Spinal cord (tissue), 9 donors: ENCODE measurements at regions not wholly inside any gene's neighbourhood (a gene's known extent, or its start where the extent isn't known, plus 50 kb on each side); places are given as distances from the start of the nearest gene placed in this dataset.
A peak's percentile ranks its signal among the peaks of the same experiment; 100 is the strongest.
"Not testable (repeated sequence)": the region's sequence is repeated elsewhere in the genome, so short reads cannot be mapped to it uniquely, and the experiment has no call there.

Source experiments
- DNase-seq, 6 donors: peaks; one replicate each; pipeline versions ENCODE4 v3.0.0 to v3.0.0-alpha.2; 2013 to 2015; ENCODE audit warnings: low spot score in 6 of 6, low read depth in 4 of 6
- H3K27ac ChIP-seq: one replicate; pipeline ENCODE4 v1.5.1; 2013; ENCODE audit warnings: low read depth, low read length, control low read depth
- H3K27me3 ChIP-seq: one replicate; pipeline ENCODE4 v1.6.1; 2013; ENCODE audit warnings: low read length; ENCODE audit not compliant: control insufficient read depth, insufficient read depth
- H3K36me3 ChIP-seq: one replicate; pipeline ENCODE4 v1.6.1; 2013; ENCODE audit warnings: low read length; ENCODE audit not compliant: control insufficient read depth, insufficient read depth
- H3K4me1 ChIP-seq: one replicate; pipeline ENCODE4 v1.6.1; 2013; ENCODE audit warnings: low read length; ENCODE audit not compliant: control insufficient read depth, insufficient read depth
- H3K4me3 ChIP-seq: one replicate; pipeline ENCODE4 v1.5.1; 2013; ENCODE audit warnings: low read depth, low read length, control low read depth
- H3K9me3 ChIP-seq: one replicate; pipeline ENCODE4 v1.6.1; 2013; ENCODE audit warnings: low read length; ENCODE audit not compliant: control insufficient read depth, insufficient read depth
- WGBS: methylation state at CpG from one replicate; pipeline ENCODE4 v1.1.5; 2013; ENCODE audit warnings: missing lambda C conversion rate; ENCODE audit not compliant: insufficient coverage; 5-methylcytosine and 5-hydroxymethylcytosine counted together
- donor health status: healthy.

DNA sequence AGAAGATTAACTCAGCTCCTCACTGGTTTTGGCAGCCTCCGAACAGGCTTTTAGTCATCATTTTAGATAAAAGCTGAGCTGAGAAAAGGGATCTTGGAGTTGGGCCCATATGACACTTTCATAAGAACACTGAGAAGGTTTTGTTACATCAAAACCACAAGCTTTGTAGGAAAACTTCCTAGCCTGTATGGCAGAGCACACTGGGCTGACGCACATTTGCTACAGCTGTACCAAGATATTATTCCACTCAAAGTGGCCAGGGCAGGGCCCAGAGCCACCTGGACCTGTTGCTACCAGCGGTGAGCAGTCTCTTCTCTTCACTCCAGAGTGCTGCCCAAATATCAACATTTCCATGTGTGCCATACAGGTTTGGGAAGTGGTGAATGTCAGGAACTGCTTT lies 160.5 kb upstream of the CCDC54 start:
- Histone ChIP-seq H3K4me1 (no peaks in the 10 kb centered on the region), H3K27me3 (no peaks in the 10 kb centered on the region), H3K36me3 (no peaks in the 10 kb centered on the region), H3K27ac (no peak overlapping the region), H3K4me3 (no peak overlapping the region), H3K9me3 (no peaks in the 10 kb centered on the region)
- no peak for DNase-seq
- WGBS = 88% methylated on average over 3 of the region's 3 CpGs

DNA sequence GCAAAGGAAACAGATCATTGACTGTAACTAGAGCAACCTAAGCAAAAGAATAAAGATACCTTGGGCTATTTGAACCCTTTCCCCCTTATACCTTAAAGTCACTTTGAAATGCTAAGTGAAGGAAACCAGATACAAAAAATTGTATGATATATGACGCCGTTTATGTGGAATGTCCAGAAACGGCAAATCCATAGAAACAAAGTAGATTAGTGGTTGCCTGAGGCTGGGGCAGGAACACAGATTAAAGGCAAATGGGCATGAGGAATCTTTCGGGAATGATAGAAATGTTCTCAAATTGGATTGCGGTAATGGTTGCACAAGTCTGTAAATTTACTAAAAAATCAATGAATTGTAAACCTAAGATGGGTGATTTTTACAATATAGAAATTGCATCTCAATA lies 160.1 kb upstream of the CCDC54 start:
- no peaks in the 10 kb centered on the region for H3K9me3 ChIP-seq
- no peaks in the 10 kb centered on the region for H3K4me1 ChIP-seq
- no peaks in the 10 kb centered on the region for H3K36me3 ChIP-seq
- H3K27ac ChIP-seq = no peak overlapping the region
- no peaks in the 10 kb centered on the region for H3K27me3 ChIP-seq
- H3K4me3 ChIP-seq = no peak overlapping the region
- 80% methylated on average over 1 of the region's 5 CpGs for WGBS
- no peak for DNase-seq

DNA sequence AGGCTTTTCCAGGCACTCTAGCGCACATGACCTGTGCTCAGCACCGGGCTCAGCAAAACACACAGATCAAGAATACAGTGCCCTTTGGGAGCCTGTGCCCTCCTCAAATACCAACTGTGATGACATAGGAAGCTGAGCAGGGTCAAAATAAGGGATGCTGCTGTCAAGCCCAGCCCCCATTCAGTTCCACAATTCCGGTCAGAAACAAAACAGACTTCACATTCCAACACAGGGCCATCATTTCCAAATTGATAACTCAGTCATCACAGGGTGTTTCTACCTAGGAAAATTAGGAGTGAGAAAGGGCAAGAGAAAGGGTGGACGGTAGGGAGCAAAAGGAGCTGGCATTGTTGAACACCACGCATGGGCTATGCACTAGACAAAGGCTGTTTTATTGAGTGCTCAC lies 158.4 kb upstream of the CCDC54 start:
- Histone ChIP-seq H3K4me1 (no peaks in the 10 kb centered on the region), H3K36me3 (no peaks in the 10 kb centered on the region), H3K4me3 (no peak overlapping the region), H3K9me3 (no peaks in the 10 kb centered on the region), H3K27ac (no peak overlapping the region), H3K27me3 (no peaks in the 10 kb centered on the region)
- no CpG with 5 or more reads among the region's 5 CpGs for WGBS
- DNase-seq = no peak

DNA sequence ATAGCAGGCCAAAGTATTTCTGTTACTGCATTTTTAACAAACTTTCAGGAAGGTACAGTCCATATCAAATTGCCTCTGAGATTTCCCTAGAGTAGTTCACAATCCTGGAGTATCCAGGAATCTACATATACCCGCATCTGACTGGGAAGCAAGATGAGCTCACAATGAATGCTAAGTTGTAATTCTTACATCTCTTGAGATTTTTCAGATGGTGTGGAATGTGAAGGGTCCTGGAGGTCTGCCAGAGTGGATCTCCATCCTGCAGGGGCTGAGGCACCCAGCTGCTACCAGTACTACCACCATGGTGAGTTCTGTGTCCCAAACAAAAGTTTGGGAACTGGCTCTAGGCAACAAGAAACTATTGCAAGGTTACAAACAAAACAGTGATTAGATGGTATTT lies 156.7 kb upstream of the CCDC54 start:
- Histone ChIP-seq H3K27me3 (no peaks in the 10 kb centered on the region), H3K4me1 (no peaks in the 10 kb centered on the region), H3K27ac (no peak overlapping the region), H3K4me3 (no peak overlapping the region), H3K9me3 (no peaks in the 10 kb centered on the region), H3K36me3 (no peaks in the 10 kb centered on the region)
- DNase-seq = no peak
- WGBS = no CpG with 5 or more reads among the region's 1 CpG

DNA sequence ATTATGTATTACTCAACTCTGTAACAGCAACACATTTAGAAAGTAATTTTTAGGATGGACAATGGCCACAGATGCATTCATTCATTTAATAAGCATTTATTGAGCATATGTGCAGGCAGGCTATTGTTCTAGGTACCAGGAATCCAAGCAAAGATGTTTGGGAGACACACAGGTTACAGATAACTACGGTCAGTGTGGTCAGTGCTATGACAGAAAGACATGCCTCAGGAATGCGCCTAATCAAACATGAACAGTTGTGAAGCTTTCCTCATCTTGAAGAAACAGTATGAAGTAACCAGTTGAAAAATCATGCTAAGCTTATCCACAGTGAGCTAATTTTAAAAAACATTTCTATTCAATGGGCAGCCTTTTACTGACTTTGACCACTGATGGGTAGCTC lies 155.4 kb upstream of the CCDC54 start:
- DNase-seq = no peak
- 100% methylated on average over 2 of the region's 2 CpGs for WGBS
- Histone ChIP-seq H3K4me1 (no peaks in the 10 kb centered on the region), H3K27me3 (no peaks in the 10 kb centered on the region), H3K36me3 (no peaks in the 10 kb centered on the region), H3K4me3 (no peak overlapping the region), H3K27ac (no peak overlapping the region), H3K9me3 (no peaks in the 10 kb centered on the region)

DNA sequence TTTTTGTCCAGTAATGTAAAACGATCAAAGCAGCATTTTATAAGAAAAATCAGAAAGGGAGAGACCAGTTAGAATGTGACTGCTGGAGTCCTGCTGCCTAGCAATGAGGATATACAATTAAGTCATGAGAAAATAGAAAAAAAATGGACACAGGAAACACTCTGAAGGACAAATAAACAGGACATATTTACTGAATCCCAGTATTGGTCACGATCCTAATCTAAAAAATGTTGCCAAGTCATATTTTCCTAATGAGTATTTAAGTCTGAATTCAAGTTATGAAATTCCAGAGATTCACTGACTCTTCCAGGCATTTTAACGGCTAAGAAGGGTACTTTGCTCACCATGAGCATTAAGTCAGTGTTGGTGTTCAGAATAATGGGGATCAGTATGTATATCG lies 154.3 kb upstream of the CCDC54 start:
- no peaks in the 10 kb centered on the region for H3K9me3 ChIP-seq
- H3K27ac ChIP-seq = no peak overlapping the region

DNA sequence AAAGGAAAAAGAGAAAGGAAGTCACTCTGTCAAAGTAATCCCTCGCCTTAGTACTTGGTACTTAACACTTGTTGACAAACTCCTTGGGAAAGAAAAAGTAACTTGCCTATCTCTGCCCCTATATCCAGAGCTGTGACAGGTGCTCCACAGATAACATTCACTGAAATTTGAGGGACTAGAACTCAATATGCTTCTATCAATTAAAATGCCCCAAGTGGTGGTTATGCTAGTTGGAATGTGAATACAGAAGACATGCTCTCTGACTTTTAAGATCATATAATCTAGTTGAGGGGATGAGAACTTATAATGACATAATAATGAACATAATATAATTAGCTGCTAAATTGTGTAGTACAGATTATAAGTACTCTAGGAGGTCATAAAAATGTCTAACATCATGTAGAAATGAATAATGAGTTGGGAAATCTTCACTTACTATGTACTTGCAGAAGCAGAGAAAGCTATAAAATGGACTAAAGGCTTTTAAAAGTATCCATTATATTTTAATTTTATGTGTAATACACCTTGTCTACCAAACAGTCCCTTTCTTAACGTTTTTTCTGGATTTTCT lies 153.1 kb upstream of the CCDC54 start:
- no CpG with 5 or more reads among the region's 2 CpGs for WGBS

More for the DNA sequence above, 154.3 kb upstream of the CCDC54 start:
- 71% methylated on average over 1 of the region's 4 CpGs for WGBS
- H3K4me3 ChIP-seq = no peak overlapping the region
- no peaks in the 10 kb centered on the region for H3K4me1 ChIP-seq
- no peaks in the 10 kb centered on the region for H3K27me3 ChIP-seq
- no peak for DNase-seq
- no peaks in the 10 kb centered on the region for H3K36me3 ChIP-seq

DNA sequence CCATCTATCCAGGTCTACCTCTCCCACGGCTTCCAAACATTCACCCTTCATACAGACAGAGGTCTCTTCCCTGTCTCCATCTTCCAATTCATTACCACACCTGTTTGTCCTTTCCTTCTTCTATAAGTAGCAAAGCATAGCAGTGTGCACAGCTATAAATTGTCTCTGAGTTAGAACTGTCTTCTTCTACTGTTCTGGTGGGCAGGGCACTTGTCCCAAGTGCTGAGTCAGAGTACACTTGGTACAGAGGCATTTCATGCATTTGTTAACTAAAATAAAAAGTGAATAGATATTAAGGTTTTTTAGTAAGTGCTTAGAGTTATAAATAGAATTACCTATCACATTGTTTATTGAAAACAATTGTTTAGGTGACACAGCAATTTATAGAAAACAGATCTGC lies 150.1 kb upstream of the CCDC54 start:
- 100% methylated on average over 1 of the region's 1 CpG for WGBS

More for the DNA sequence above, 153.1 kb upstream of the CCDC54 start:
- H3K27ac ChIP-seq = no peak overlapping the region
- no peaks in the 10 kb centered on the region for H3K36me3 ChIP-seq
- peak in 1 of 6 donors; percentile 34 for DNase-seq
- H3K27me3 ChIP-seq = no peaks in the 10 kb centered on the region
- no peak overlapping the region for H3K4me3 ChIP-seq
- H3K9me3 ChIP-seq = no peaks in the 10 kb centered on the region
- no peaks in the 10 kb centered on the region for H3K4me1 ChIP-seq

DNA sequence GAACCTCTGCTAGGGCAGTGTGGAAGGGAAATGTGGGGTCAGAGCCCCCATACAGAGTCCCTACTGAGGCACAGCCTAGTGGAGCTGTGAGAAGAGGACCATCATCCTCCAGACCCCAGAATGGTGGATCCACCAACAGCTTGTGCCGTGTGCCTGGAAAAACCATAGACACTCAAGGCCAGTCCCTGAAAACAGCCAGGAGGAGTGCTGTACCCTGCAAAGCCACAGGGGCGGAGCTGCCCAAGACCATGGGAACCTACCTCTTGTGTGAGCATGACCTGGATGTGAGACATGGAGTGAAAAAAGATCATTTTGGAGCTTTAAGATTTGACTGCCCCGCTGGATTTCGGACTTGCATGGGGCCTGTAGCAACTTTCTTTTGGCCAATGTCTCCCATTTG lies 143.4 kb upstream of the CCDC54 start:
- H3K4me1 ChIP-seq, H3K9me3 ChIP-seq, DNase-seq, H3K27me3 ChIP-seq, H3K27ac ChIP-seq, H3K4me3 ChIP-seq, H3K36me3 ChIP-seq: not testable (repeated sequence)
- WGBS = 98% methylated on average over 4 of the region's 4 CpGs

More for the DNA sequence above, 150.1 kb upstream of the CCDC54 start:
- H3K27me3 ChIP-seq = peaks cover 2% of the 10 kb centered on the region
- no peak overlapping the region for H3K4me3 ChIP-seq
- H3K36me3 ChIP-seq = no peaks in the 10 kb centered on the region
- H3K9me3 ChIP-seq = no peaks in the 10 kb centered on the region
- no peaks in the 10 kb centered on the region for H3K4me1 ChIP-seq
- H3K27ac ChIP-seq = no peak overlapping the region
- no peak for DNase-seq

DNA sequence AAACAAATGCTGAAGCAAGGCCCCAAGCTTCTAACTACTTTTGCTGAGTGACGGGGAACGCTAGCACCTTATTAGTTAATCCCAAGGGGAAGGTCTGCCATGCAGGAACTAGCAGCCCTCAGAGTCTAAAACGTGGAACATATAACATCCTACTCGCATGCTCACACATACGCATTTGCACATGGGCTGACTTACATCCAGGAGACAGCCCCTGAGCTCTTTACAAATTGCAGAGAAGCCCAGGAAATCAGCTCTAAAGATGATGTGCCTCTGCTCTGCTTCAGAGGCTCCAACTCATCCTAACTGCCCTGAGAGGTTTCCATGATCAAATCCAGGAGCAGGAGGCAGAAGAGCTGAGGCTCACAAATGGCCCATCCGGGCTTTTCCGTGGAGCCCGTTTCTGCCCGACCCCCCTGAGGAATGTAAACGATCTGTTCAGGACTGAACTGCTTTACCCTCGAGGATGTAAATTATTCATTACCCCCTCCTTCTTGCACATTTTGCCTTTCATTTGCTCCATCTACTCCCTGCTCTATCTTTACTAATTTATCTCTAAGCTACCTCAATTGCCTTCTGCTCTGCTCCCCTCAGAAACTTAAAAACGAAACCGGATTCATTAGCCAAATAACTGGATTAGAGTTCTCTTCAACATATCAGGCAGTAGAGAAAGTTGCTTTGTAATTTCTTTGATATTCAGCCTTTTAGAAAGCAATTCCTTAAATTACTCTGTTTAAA lies 141.9 kb upstream of the CCDC54 start:
- peaks cover 2% of the 10 kb centered on the region for H3K27me3 ChIP-seq
- WGBS = 58% methylated on average over 11 of the region's 13 CpGs
- no peaks in the 10 kb centered on the region for H3K9me3 ChIP-seq
- no peaks in the 10 kb centered on the region for H3K36me3 ChIP-seq
- H3K4me1 ChIP-seq = peaks cover 2% of the 10 kb centered on the region
- peak in 2 of 6 donors; percentile 30 to 48 for DNase-seq
- peak overlapping the region; percentile 58 for H3K27ac ChIP-seq
- peak overlapping the region; percentile 56 for H3K4me3 ChIP-seq
